K562 (cell line): ENCODE measurements at regions not wholly inside any gene's neighbourhood (a gene's known extent, or its start where the extent isn't known, plus 50 kb on each side); places are given as distances from the start of the nearest gene placed in this dataset.

ENCODE experiments used
- EZH2 ChIP-seq: IDR thresholded peaks from 2 replicates; pipeline ENCODE4 v1.6.1; 2012; ENCODE audit warnings: low read depth, mild to moderate bottlenecking, inconsistent platforms, low read length, borderline replicate concordance
- FOXM1 ChIP-seq, 2 experiments: fragments of 450-650 bp in 1 of 2; sonication (generic) in 1 of 2; formaldehyde crosslinking in 1 of 2; IDR thresholded peaks; 2 replicates each; pipeline versions ENCODE4 v1.6.1 to v1.9.0; 2017 to 2022; ENCODE audit warnings: low read depth in 2 of 2, mild to moderate bottlenecking in 2 of 2, missing genetic modification reagents in 1 of 2, moderate library complexity in 1 of 2
- KLF13 ChIP-seq: fragments of 450-650 bp; IDR thresholded peaks from 2 replicates; pipeline ENCODE4 v1.6.1; 2016; ENCODE audit warnings: missing genetic modification characterization, low read depth, mild to moderate bottlenecking, missing compliant biosample characterization, moderate library complexity, borderline replicate concordance
- MYC ChIP-seq, 2 experiments: fragments of 250-450 bp in 1 of 2; sonication (Bioruptor Pico) in 1 of 2; IDR thresholded peaks; 2 replicates each; pipeline versions ENCODE4 v1.5.1 to v1.6.1; 2012 to 2021; ENCODE audit warnings: low read depth in 2 of 2, borderline replicate concordance in 1 of 2, improper control_type of control experiment in 1 of 2, low read length in 1 of 2, mild to moderate bottlenecking in 1 of 2, moderate library complexity in 1 of 2
- SIN3A ChIP-seq, 2 experiments: fragments of 150-350 bp in 1 of 2; IDR thresholded peaks; 2 replicates each; pipeline ENCODE4 v1.6.1; 2011 to 2016; ENCODE audit warnings: borderline replicate concordance in 2 of 2, low read depth in 2 of 2, low read length in 2 of 2, mild to moderate bottlenecking in 2 of 2, moderate library complexity in 2 of 2; ENCODE audit not compliant: control insufficient read depth in 1 of 2
- SRSF7 ChIP-seq: fragments of 200-400 bp; formaldehyde crosslinking; optimal IDR thresholded peaks from 2 replicates; pipeline ENCODE3; 2017; ENCODE audit warnings: mild to moderate bottlenecking, low read depth, low read length
- TF ChIP-seq, protein P1 (sequence below): sonication (generic); formaldehyde crosslinking; IDR thresholded peaks from 2 replicates; pipeline ENCODE4 v1.9.0; 2022; ENCODE audit warnings: mild to moderate bottlenecking, missing genetic modification reagents
- TF ChIP-seq, protein P2 (sequence below): fragments of 450-650 bp; IDR thresholded peaks from 2 replicates; pipeline ENCODE4 v1.6.1; 2016; ENCODE audit warnings: borderline replicate concordance
- TF ChIP-seq, protein P3 (sequence below): fragments of 200-600 bp; sonication (generic); IDR thresholded peaks from one replicate; pipeline ENCODE4 v1.6.1; 2012; ENCODE audit warnings: mild to moderate bottlenecking, low read depth, low read length, inconsistent platforms
- TF ChIP-seq, protein P4 (sequence below), 2 experiments: fragments of 450-650 bp in 1 of 2; sonication (generic) in 1 of 2; formaldehyde crosslinking in 1 of 2; IDR thresholded peaks in 1 of 2; conservative IDR thresholded peaks in 1 of 2; 2 replicates each; pipeline versions ENCODE4 v1.6.1 to v1.8.1; 2016 to 2023; ENCODE audit warnings: mild to moderate bottlenecking in 2 of 2, moderate library complexity in 2 of 2, inconsistent platforms in 1 of 2, missing genetic modification reagents in 1 of 2
- TF ChIP-seq, protein P5 (sequence below): sonication (generic); formaldehyde crosslinking; IDR thresholded peaks from 2 replicates; pipeline ENCODE4 v1.8.1; 2023; ENCODE audit warnings: mild to moderate bottlenecking, missing genetic modification reagents
- TF ChIP-seq, protein P6 (sequence below): sonication (generic); formaldehyde crosslinking; IDR thresholded peaks from 2 replicates; pipeline ENCODE4 v1.8.0; 2023; ENCODE audit warnings: mild to moderate bottlenecking, missing genetic modification reagents

DNA sequence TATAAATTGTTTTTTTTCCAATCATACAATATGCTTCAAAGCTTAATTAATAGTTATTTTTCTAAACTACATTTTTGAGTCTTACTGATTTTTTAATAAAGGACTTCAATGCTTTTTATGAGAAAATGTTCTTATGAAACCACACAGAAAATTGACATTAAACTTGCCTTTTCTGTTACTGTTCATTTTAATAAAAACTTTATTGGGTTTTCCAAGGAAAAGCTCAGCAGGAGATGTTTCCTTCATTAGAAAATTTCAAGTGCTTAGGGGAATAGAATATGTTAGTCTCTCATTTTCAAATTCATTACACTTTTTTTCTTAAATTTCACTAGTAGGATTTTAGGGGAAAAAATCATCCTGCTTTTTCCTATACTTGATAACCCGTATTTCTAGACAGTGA is 711.4 kb downstream of the DIPK2A start:
- TF ChIP-seq, protein P1, sequence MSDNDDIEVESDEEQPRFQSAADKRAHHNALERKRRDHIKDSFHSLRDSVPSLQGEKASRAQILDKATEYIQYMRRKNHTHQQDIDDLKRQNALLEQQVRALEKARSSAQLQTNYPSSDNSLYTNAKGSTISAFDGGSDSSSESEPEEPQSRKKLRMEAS (CRISPR knock-in tag), result no peak
- TF ChIP-seq, protein P2, sequence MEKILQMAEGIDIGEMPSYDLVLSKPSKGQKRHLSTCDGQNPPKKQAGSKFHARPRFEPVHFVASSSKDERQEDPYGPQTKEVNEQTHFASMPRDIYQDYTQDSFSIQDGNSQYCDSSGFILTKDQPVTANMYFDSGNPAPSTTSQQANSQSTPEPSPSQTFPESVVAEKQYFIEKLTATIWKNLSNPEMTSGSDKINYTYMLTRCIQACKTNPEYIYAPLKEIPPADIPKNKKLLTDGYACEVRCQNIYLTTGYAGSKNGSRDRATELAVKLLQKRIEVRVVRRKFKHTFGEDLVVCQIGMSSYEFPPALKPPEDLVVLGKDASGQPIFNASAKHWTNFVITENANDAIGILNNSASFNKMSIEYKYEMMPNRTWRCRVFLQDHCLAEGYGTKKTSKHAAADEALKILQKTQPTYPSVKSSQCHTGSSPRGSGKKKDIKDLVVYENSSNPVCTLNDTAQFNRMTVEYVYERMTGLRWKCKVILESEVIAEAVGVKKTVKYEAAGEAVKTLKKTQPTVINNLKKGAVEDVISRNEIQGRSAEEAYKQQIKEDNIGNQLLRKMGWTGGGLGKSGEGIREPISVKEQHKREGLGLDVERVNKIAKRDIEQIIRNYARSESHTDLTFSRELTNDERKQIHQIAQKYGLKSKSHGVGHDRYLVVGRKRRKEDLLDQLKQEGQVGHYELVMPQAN, result no peak
- TF ChIP-seq, protein P3, sequence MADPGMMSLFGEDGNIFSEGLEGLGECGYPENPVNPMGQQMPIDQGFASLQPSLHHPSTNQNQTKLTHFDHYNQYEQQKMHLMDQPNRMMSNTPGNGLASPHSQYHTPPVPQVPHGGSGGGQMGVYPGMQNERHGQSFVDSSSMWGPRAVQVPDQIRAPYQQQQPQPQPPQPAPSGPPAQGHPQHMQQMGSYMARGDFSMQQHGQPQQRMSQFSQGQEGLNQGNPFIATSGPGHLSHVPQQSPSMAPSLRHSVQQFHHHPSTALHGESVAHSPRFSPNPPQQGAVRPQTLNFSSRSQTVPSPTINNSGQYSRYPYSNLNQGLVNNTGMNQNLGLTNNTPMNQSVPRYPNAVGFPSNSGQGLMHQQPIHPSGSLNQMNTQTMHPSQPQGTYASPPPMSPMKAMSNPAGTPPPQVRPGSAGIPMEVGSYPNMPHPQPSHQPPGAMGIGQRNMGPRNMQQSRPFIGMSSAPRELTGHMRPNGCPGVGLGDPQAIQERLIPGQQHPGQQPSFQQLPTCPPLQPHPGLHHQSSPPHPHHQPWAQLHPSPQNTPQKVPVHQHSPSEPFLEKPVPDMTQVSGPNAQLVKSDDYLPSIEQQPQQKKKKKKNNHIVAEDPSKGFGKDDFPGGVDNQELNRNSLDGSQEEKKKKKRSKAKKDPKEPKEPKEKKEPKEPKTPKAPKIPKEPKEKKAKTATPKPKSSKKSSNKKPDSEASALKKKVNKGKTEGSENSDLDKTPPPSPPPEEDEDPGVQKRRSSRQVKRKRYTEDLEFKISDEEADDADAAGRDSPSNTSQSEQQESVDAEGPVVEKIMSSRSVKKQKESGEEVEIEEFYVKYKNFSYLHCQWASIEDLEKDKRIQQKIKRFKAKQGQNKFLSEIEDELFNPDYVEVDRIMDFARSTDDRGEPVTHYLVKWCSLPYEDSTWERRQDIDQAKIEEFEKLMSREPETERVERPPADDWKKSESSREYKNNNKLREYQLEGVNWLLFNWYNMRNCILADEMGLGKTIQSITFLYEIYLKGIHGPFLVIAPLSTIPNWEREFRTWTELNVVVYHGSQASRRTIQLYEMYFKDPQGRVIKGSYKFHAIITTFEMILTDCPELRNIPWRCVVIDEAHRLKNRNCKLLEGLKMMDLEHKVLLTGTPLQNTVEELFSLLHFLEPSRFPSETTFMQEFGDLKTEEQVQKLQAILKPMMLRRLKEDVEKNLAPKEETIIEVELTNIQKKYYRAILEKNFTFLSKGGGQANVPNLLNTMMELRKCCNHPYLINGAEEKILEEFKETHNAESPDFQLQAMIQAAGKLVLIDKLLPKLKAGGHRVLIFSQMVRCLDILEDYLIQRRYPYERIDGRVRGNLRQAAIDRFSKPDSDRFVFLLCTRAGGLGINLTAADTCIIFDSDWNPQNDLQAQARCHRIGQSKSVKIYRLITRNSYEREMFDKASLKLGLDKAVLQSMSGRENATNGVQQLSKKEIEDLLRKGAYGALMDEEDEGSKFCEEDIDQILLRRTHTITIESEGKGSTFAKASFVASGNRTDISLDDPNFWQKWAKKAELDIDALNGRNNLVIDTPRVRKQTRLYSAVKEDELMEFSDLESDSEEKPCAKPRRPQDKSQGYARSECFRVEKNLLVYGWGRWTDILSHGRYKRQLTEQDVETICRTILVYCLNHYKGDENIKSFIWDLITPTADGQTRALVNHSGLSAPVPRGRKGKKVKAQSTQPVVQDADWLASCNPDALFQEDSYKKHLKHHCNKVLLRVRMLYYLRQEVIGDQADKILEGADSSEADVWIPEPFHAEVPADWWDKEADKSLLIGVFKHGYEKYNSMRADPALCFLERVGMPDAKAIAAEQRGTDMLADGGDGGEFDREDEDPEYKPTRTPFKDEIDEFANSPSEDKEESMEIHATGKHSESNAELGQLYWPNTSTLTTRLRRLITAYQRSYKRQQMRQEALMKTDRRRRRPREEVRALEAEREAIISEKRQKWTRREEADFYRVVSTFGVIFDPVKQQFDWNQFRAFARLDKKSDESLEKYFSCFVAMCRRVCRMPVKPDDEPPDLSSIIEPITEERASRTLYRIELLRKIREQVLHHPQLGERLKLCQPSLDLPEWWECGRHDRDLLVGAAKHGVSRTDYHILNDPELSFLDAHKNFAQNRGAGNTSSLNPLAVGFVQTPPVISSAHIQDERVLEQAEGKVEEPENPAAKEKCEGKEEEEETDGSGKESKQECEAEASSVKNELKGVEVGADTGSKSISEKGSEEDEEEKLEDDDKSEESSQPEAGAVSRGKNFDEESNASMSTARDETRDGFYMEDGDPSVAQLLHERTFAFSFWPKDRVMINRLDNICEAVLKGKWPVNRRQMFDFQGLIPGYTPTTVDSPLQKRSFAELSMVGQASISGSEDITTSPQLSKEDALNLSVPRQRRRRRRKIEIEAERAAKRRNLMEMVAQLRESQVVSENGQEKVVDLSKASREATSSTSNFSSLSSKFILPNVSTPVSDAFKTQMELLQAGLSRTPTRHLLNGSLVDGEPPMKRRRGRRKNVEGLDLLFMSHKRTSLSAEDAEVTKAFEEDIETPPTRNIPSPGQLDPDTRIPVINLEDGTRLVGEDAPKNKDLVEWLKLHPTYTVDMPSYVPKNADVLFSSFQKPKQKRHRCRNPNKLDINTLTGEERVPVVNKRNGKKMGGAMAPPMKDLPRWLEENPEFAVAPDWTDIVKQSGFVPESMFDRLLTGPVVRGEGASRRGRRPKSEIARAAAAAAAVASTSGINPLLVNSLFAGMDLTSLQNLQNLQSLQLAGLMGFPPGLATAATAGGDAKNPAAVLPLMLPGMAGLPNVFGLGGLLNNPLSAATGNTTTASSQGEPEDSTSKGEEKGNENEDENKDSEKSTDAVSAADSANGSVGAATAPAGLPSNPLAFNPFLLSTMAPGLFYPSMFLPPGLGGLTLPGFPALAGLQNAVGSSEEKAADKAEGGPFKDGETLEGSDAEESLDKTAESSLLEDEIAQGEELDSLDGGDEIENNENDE, result no peak
- TF ChIP-seq, protein P4, sequence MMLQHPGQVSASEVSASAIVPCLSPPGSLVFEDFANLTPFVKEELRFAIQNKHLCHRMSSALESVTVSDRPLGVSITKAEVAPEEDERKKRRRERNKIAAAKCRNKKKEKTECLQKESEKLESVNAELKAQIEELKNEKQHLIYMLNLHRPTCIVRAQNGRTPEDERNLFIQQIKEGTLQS (IDR thresholded peaks at IDR 0.05), result no peak
- TF ChIP-seq, protein P4 (CRISPR knock-in tag; conservative IDR thresholded peaks at IDR 0.05), result no peak
- TF ChIP-seq MYC (IDR thresholded peaks at IDR 0.05; ENCODE audit: low read depth, low read length) (no peak), MYC (CRISPR knock-in tag; IDR thresholded peaks at IDR 0.05; ENCODE audit: borderline replicate concordance, low read depth) (no peak), FOXM1 (IDR thresholded peaks at IDR 0.05; ENCODE audit: low read depth) (no peak), FOXM1 (CRISPR knock-in tag; IDR thresholded peaks at IDR 0.05; ENCODE audit: low read depth) (no peak), SRSF7 (no peak), KLF13 (tag) (no peak), SIN3A (IDR thresholded peaks at IDR 0.05; ENCODE audit: borderline replicate concordance in 2 of 2, control insufficient read depth in 1 of 2, low read depth in 2 of 2, low read length in 2 of 2) (no peak), EZH2 (no peak)
- TF ChIP-seq, protein P5, sequence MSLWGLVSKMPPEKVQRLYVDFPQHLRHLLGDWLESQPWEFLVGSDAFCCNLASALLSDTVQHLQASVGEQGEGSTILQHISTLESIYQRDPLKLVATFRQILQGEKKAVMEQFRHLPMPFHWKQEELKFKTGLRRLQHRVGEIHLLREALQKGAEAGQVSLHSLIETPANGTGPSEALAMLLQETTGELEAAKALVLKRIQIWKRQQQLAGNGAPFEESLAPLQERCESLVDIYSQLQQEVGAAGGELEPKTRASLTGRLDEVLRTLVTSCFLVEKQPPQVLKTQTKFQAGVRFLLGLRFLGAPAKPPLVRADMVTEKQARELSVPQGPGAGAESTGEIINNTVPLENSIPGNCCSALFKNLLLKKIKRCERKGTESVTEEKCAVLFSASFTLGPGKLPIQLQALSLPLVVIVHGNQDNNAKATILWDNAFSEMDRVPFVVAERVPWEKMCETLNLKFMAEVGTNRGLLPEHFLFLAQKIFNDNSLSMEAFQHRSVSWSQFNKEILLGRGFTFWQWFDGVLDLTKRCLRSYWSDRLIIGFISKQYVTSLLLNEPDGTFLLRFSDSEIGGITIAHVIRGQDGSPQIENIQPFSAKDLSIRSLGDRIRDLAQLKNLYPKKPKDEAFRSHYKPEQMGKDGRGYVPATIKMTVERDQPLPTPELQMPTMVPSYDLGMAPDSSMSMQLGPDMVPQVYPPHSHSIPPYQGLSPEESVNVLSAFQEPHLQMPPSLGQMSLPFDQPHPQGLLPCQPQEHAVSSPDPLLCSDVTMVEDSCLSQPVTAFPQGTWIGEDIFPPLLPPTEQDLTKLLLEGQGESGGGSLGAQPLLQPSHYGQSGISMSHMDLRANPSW, result no peak
- TF ChIP-seq, protein P6, sequence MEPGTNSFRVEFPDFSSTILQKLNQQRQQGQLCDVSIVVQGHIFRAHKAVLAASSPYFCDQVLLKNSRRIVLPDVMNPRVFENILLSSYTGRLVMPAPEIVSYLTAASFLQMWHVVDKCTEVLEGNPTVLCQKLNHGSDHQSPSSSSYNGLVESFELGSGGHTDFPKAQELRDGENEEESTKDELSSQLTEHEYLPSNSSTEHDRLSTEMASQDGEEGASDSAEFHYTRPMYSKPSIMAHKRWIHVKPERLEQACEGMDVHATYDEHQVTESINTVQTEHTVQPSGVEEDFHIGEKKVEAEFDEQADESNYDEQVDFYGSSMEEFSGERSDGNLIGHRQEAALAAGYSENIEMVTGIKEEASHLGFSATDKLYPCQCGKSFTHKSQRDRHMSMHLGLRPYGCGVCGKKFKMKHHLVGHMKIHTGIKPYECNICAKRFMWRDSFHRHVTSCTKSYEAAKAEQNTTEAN (CRISPR knock-in tag), result no peak
